ENCODE measurements at regions not wholly inside any gene's neighbourhood (a gene's known extent, or its start where the extent isn't known, plus 50 kb on each side); places are given as distances from the start of the nearest gene placed in this dataset.

DNA sequence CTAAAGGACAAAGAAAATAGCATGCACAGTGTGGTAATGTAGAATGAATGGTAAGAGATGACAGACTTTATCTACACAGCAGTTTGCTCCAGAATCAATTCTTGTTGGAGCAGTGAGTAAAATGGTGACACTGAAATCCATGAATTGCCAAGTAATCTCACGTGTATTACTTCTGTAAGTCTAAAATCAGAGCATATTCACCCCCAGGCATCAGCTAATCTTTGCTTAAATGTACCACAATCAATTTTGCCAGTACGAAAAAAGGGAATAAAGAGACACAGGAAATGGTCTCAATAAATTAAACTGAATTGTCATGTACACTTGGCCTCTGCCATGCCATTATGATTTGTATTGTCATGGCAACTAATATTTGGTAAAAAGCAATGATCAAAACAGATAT is 294.2 kb downstream of the PCDH17 start:
- no peak for TF ChIP-seq CTCF (IDR thresholded peaks at IDR 0.05; ENCODE audit: insufficient read depth, low read length)
- no peak for TF ChIP-seq GABPA (IDR thresholded peaks at IDR 0.05; ENCODE audit: low read depth)
- no peak for TF ChIP-seq SPI1 (IDR thresholded peaks at IDR 0.05; ENCODE audit: borderline replicate concordance, low read depth)
- no peak for DNase-seq (ENCODE audit: low read depth in 1 of 2, low spot score in 1 of 2)
- Histone ChIP-seq H3K27me3 (ENCODE audit: insufficient read depth, poor library complexity, severe bottlenecking) (no peaks in the 10 kb centered on the region), H3K4me3 (replicated peaks; ENCODE audit: insufficient read depth, low read length) (no peak overlapping the region), H3K27ac (replicated peaks) (no peak overlapping the region)

DNA sequence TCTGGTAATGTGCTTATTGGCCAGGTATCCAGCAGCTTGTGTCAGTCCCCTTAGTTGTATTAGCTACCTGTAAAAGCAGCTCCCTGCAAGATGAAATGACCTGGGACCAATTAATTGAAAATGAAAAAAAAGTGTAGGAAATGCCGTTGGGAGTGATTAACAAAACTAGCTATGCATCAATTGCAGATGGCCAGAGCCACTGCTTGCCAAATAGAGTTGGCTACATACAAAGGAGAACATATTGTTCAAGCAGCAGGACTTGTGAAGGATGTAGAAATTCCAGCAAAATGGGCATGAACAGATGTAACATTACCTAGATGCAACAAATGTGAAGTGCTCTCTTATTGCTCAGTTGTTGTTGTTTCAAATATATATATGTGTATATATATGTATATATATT is 300.5 kb downstream of the PCDH17 start:
- Histone ChIP-seq H3K27ac (replicated peaks) (no peak overlapping the region), H3K27me3 (ENCODE audit: insufficient read depth, poor library complexity, severe bottlenecking) (no peaks in the 10 kb centered on the region), H3K4me3 (replicated peaks; ENCODE audit: insufficient read depth, low read length) (no peak overlapping the region)
- DNase-seq (ENCODE audit: low read depth in 1 of 2, low spot score in 1 of 2), result no peak
- no peak for TF ChIP-seq REST (IDR thresholded peaks at IDR 0.05; ENCODE audit: insufficient replicate concordance, low read depth)
- TF ChIP-seq POLR2AphosphoS5 (IDR thresholded peaks at IDR 0.05; ENCODE audit: low read depth), result no peak
- TF ChIP-seq CTCF (IDR thresholded peaks at IDR 0.05; ENCODE audit: insufficient read depth, low read length), result no peak
- TF ChIP-seq SPI1 (IDR thresholded peaks at IDR 0.05; ENCODE audit: borderline replicate concordance, low read depth), result no peak
- no peak for TF ChIP-seq GABPA (IDR thresholded peaks at IDR 0.05; ENCODE audit: low read depth)

GRCh38 chr13:57933606-57934005 is 302.1 kb downstream of the PCDH17 start:
- TF ChIP-seq POLR2AphosphoS5 (IDR thresholded peaks at IDR 0.05; ENCODE audit: low read depth) (no peak), GABPA (IDR thresholded peaks at IDR 0.05; ENCODE audit: low read depth) (no peak), SPI1 (IDR thresholded peaks at IDR 0.05; ENCODE audit: borderline replicate concordance, low read depth) (no peak)
- DNase-seq (ENCODE audit: low read depth in 1 of 2, low spot score in 1 of 2), result no peak
- no peaks in the 10 kb centered on the region for H3K27me3 ChIP-seq (ENCODE audit: insufficient read depth, poor library complexity, severe bottlenecking)
- H3K4me3 ChIP-seq (replicated peaks; ENCODE audit: insufficient read depth, low read length), result no peak overlapping the region
- no peak overlapping the region for H3K27ac ChIP-seq (replicated peaks)

- no peak for DNase-seq (ENCODE audit: low read depth in 1 of 2, low spot score in 1 of 2)
- no peak overlapping the region for H3K4me3 ChIP-seq (replicated peaks; ENCODE audit: insufficient read depth, low read length)
- no peak overlapping the region for H3K27ac ChIP-seq (replicated peaks)
- TF ChIP-seq GABPA (IDR thresholded peaks at IDR 0.05; ENCODE audit: low read depth), result no peak
- TF ChIP-seq SPI1 (IDR thresholded peaks at IDR 0.05; ENCODE audit: borderline replicate concordance, low read depth), result no peak
- no peak for TF ChIP-seq REST (IDR thresholded peaks at IDR 0.05; ENCODE audit: insufficient replicate concordance, low read depth)
- TF ChIP-seq POLR2AphosphoS5 (IDR thresholded peaks at IDR 0.05; ENCODE audit: low read depth), result no peak
- TF ChIP-seq CTCF (IDR thresholded peaks at IDR 0.05; ENCODE audit: insufficient read depth, low read length), result no peak
- peaks cover 3% of the 10 kb centered on the region for H3K27me3 ChIP-seq (ENCODE audit: insufficient read depth, poor library complexity, severe bottlenecking)
Measured at GRCh38 chr13:57935965-57936364, 304.4 kb downstream of the PCDH17 start.

All from HL-60 (cell line).